ENCODE measurements at regions not wholly inside any gene's neighbourhood (a gene's known extent, or its start where the extent isn't known, plus 50 kb on each side); places are given as distances from the start of the nearest gene placed in this dataset.
"Not testable (repeated sequence)": the region's sequence is repeated elsewhere in the genome, so short reads cannot be mapped to it uniquely, and the experiment has no call there.

DNA sequence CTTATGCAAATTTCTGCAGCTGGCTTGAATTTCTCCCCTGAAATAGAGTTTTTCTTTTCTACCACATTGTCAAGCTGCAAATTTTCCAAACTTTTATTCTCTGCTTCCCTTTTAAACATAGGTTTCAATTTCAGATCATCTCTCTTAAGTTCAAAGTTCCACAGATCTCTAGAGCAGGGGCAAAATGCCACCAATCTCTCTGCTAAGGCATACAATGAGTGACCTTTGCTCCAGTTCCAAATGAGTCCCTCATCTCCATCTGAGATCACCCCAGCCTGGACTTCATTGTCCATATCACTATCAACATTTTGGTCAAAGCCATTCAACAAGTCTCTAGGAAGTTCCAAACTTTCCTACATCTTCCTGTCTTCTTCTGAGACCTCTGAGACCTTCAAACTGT lies 62.3 kb upstream of the DCLK2 start:
- not testable (repeated sequence) for DNase-seq (ENCODE audit: extremely low spot score, insufficient read length, low read depth); FAIRE-seq

DNA sequence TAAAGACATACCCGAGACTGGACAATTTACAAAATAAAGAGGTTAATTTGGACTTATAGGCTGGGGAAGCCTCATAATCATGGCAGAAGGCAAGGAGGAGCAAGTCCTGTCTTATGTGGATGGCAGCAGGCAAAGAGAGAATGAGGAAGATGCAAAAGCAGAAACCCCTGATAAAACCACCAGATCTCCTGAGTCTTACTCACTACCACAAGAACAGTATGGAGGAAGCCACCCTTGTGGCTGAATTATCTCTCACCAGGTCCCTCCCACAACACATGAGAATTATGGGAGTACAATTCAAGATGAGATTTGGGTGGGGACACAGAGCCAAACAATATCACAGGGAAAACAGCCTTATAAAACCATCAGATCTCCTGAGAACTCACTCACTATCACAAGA lies 61.6 kb upstream of the DCLK2 start:
- not testable (repeated sequence) for FAIRE-seq

DNA sequence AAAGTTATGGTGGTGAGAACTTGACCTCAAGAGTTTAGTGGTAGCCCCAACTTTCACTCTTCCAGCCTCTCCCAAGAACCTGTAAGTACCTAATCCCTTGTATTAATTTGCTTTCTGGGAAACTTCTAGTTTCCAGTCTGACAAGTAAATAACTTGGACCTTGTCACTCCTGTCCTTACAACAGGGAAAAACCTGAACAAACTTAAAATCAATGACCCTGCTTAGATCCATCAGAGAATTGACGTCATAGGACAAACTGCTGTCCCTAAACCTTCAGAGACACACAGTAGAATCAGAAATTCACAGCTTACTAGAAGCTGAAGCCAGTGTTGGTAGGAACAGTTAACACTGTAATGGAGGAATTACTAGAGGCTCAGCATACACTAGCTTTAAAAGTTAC lies 60.0 kb upstream of the DCLK2 start:
- FAIRE-seq: no peak
- no peak for DNase-seq (ENCODE audit: extremely low spot score, insufficient read length, low read depth)

More for the DNA sequence above, 61.6 kb upstream of the DCLK2 start:
- not testable (repeated sequence) for DNase-seq (ENCODE audit: extremely low spot score, insufficient read length, low read depth)

DNA sequence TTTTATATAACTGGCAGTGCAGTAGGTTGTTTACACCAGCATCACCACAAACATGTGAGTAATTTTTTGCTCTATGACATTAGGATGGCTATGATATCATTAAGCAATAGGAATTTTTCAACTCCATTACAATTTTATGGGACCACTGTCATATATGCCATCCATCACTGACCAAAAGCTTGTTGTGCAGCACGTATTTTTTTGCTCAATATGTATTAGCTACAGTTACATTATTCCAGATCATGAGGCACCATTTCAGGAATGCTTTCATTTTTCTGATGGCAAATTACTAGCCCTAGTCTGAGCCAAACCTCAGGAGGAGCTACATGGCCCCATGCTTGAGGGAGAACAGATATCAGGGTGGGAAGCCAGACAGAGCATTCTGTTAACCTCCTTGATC lies 56.8 kb upstream of the DCLK2 start:
- FAIRE-seq (no peak), DNase-seq (ENCODE audit: extremely low spot score, insufficient read length, low read depth) (no peak)

DNA sequence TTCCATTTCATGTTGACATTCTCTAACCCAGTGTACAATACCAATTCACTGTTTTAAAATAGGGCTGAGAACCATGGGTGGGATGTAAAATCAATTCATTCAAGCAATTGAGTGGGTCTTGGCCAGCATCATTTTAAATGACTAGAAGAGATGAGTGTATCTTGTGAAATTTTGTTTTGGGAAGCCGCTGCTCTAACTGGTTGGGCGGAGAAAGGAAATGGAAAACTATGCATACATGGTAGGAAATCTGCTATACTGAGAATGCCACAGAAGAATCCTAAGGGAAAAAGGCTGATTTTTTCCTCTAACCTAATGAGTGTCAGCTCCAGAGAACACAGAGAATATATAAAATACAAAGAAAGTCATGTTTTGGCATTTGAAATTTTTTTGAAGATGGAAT lies 54.8 kb upstream of the DCLK2 start:
- DNase-seq (ENCODE audit: extremely low spot score, insufficient read length, low read depth) (no peak), FAIRE-seq (no peak)

DNA sequence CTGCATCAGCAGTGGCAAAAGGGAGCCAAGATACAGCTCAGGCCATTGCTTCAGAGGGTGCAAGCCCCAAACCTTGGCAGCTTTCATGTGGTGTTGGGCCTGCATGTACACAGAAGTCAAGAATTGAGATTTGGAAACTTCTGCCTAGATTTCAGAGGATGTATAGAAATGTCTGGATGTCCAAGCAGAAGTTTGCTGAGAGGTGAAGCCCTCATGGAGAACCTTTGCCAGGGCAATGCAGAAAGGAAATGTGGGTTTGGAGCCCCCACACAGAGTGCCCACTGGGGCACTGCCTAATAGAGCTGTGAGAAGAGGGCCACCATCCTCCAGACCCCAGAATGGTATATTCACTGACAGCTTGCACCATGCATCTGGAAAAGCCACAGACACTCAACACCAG lies 51.3 kb upstream of the DCLK2 start:
- not testable (repeated sequence) for DNase-seq (ENCODE audit: extremely low spot score, insufficient read length, low read depth); FAIRE-seq

Data from GM18507 (cell line).